Transverse colon (tissue), 4 donors: ENCODE measurements at regions not wholly inside any gene's neighbourhood (a gene's known extent, or its start where the extent isn't known, plus 50 kb on each side); places are given as distances from the start of the nearest gene placed in this dataset.

Experiments
- DNase-seq: peaks from one replicate; pipeline ENCODE4 v3.0.0-alpha.2; 2019
- H3K27ac ChIP-seq, 4 donors: fragments of 200-600 bp; sonication (generic); 2 replicates each; pipeline ENCODE4 v1.5.1; 2016 to 2018; ENCODE audit warnings: inconsistent platforms in 4 of 4
- H3K27me3 ChIP-seq: fragments of 200-600 bp; sonication (generic); 2 replicates; pipeline ENCODE4 v1.5.1; 2017; ENCODE audit warnings: inconsistent platforms
- H3K36me3 ChIP-seq, 4 donors: fragments of 200-600 bp; sonication (generic); 2 replicates each; pipeline ENCODE4 v1.5.1; 2017 to 2019; ENCODE audit warnings: inconsistent platforms in 4 of 4
- H3K4me1 ChIP-seq, 4 donors: fragments of 200-600 bp; sonication (generic); 2 replicates each; pipeline ENCODE4 v1.5.1; 2017 to 2020; ENCODE audit warnings: inconsistent platforms in 4 of 4
- H3K4me3 ChIP-seq, 4 donors: fragments of 200-600 bp; sonication (generic); 1 replicate in 1 of 4; 2 replicates in 3 of 4; pipeline versions ENCODE4 v1.5.1 to v1.6.1; 2017 to 2019; ENCODE audit warnings: inconsistent platforms in 4 of 4
- H3K9me3 ChIP-seq, 2 donors: fragments of 200-600 bp; sonication (generic); 2 replicates each; pipeline ENCODE4 v1.5.1; 2017 to 2019; ENCODE audit warnings: inconsistent platforms in 2 of 2
- CTCF ChIP-seq, 5 experiments: fragments of 200-600 bp in 3 of 5; fragments of 450-650 bp in 2 of 5; sonication (generic) in 3 of 5; IDR thresholded peaks; 1 replicate in 2 of 5; 2 replicates in 3 of 5; pipeline ENCODE4 v1.5.1; 2016 to 2017; ENCODE audit warnings: antibody characterized with exemption in 5 of 5, inconsistent platforms in 3 of 5, mild to moderate bottlenecking in 2 of 5, moderate library complexity in 1 of 5
- EP300 ChIP-seq: sonication (generic); formaldehyde crosslinking; IDR thresholded peaks from one replicate; pipeline ENCODE4 v1.6.1; 2017; ENCODE audit warnings: antibody characterized with exemption, low read depth
- POLR2A ChIP-seq: fragments of 450-650 bp; IDR thresholded peaks from one replicate; pipeline ENCODE4 v1.6.1; 2016; ENCODE audit warnings: antibody characterized with exemption, mild to moderate bottlenecking, moderate library complexity
- POLR2AphosphoS5 ChIP-seq, 3 donors: sonication (generic); formaldehyde crosslinking; IDR thresholded peaks; one replicate each; pipeline ENCODE4 v1.6.1; 2016; ENCODE audit warnings: antibody characterized with exemption in 3 of 3
- WGBS, 2 donors: methylation state at CpG; one replicate each; pipeline ENCODE4 v1.1.5; 2018; ENCODE audit warnings: low coverage in 1 of 2; 5-methylcytosine and 5-hydroxymethylcytosine counted together
- in situ Hi-C, 4 donors: fragments of 200-750 bp; cut with MboI; loops; one replicate each; pipeline versions ENCODE4 v1.15.0 to v1.15.1; 2017; ENCODE audit warnings: low sequenced_read_pairs in 3 of 4, low pct_ligation_motif_present in 1 of 4, low pct_unique_long_range_greater_than_20kb in 1 of 4
- intact Hi-C: fragments of 100-400 bp; cut with DNase I; formaldehyde crosslinking; loops from one replicate; pipeline ENCODE4 v1.15.1; 2023; ENCODE audit warnings: low total_unique reads

- Histone ChIP-seq H3K9me3 (no peaks in the 10 kb centered on the region), H3K36me3 (no peaks in the 10 kb centered on the region), H3K27me3 (no peaks in the 10 kb centered on the region), H3K27ac (no peak overlapping the region), H3K4me3 (no peak overlapping the region), H3K4me1 (no peaks in the 10 kb centered on the region)
- WGBS, 2 donors: 80 to 89% methylated on average over 1 to 3 of the region's 3 CpGs
- intact Hi-C loops (no loop called here), in situ Hi-C loops (no loop called here)
- DNase-seq: no peak
- TF ChIP-seq CTCF (IDR thresholded peaks at IDR 0.05): no peak
- no peak for TF ChIP-seq EP300
- TF ChIP-seq POLR2A: no peak
- TF ChIP-seq POLR2AphosphoS5 (IDR thresholded peaks at IDR 0.05): no peak
Measured at GRCh38 chr6:82588020-82588419, 224.4 kb downstream of the TPBG start.

GRCh38 chr6:82588859-82589412 lies 225.3 kb downstream of the TPBG start:
- in situ Hi-C loops (no loop called here), intact Hi-C loops (loop anchor here (1.0 kb wide), 1 partner anchor 32 kb away; no protein-coding TSS in a partner anchor)
- WGBS, 2 donors: 67% methylated on average over 1 of the region's 1 CpG; no CpG with 5 or more reads in 1 of the 2 donors
- Histone ChIP-seq H3K27me3 (no peaks in the 10 kb centered on the region), H3K4me3 (no peak overlapping the region), H3K36me3 (no peaks in the 10 kb centered on the region), H3K27ac (no peak overlapping the region), H3K9me3 (no peaks in the 10 kb centered on the region), H3K4me1 (no peaks in the 10 kb centered on the region)
- no peak for TF ChIP-seq EP300
- TF ChIP-seq POLR2AphosphoS5 (IDR thresholded peaks at IDR 0.05): no peak
- TF ChIP-seq POLR2A: no peak
- no peak for TF ChIP-seq CTCF (IDR thresholded peaks at IDR 0.05)
- DNase-seq: no peak

GRCh38 chr6:82589509-82590206 lies 226.0 kb downstream of the TPBG start:
- in situ Hi-C loops: no loop called here
- Histone ChIP-seq H3K9me3 (no peaks in the 10 kb centered on the region), H3K36me3 (no peaks in the 10 kb centered on the region), H3K4me3 (no peak overlapping the region), H3K4me1 (no peaks in the 10 kb centered on the region), H3K27ac (no peak overlapping the region), H3K27me3 (no peaks in the 10 kb centered on the region)
- DNase-seq: no peak
- no peak for TF ChIP-seq POLR2AphosphoS5 (IDR thresholded peaks at IDR 0.05)
- TF ChIP-seq CTCF (IDR thresholded peaks at IDR 0.05): no peak
- WGBS, 2 donors: 17 to 42% methylated on average over 1 to 5 of the region's 5 CpGs
- intact Hi-C loops: loop anchor here (1.0 kb wide), 1 partner anchor 32 kb away; no protein-coding TSS in a partner anchor

GRCh38 chr6:82597201-82597600 lies 233.6 kb downstream of the TPBG start:
- TF ChIP-seq POLR2AphosphoS5 (IDR thresholded peaks at IDR 0.05) (no peak), POLR2A (no peak), CTCF (IDR thresholded peaks at IDR 0.05) (no peak), EP300 (no peak)
- no peaks in the 10 kb centered on the region for H3K9me3 ChIP-seq
- in situ Hi-C loops (no loop called here), intact Hi-C loops (no loop called here)
- no peak overlapping the region for H3K27ac ChIP-seq
- H3K4me3 ChIP-seq: no peak overlapping the region
- no peaks in the 10 kb centered on the region for H3K27me3 ChIP-seq
- DNase-seq: no peak
- no peaks in the 10 kb centered on the region for H3K36me3 ChIP-seq
- no peaks in the 10 kb centered on the region for H3K4me1 ChIP-seq
